Nephron (organoid): ENCODE measurements at regions not wholly inside any gene's neighbourhood (a gene's known extent, or its start where the extent isn't known, plus 50 kb on each side); places are given as distances from the start of the nearest gene placed in this dataset.
"Not testable (repeated sequence)": the region's sequence is repeated elsewhere in the genome, so short reads cannot be mapped to it uniquely, and the experiment has no call there.

Source experiments
- H3K27ac Mint-ChIP-seq, 3 experiments: 2 replicates each; pipeline ENCODE4 v1.8.0; 2020; ENCODE audit warnings: mixed read lengths in 3 of 3, mild to moderate bottlenecking in 2 of 3, moderate library complexity in 1 of 3
- H3K27me3 Mint-ChIP-seq: 2 replicates; pipeline ENCODE4 v1.8.0; 2021; ENCODE audit warnings: low read depth, mild to moderate bottlenecking, moderate library complexity, mixed read lengths
- H3K36me3 Mint-ChIP-seq: 2 replicates; pipeline ENCODE4 v1.8.0; 2020; ENCODE audit warnings: low read depth, mixed read lengths
- H3K4me1 Mint-ChIP-seq: 2 replicates; pipeline ENCODE4 v1.8.0; 2020; ENCODE audit warnings: mixed read lengths
- H3K4me3 Mint-ChIP-seq, 3 experiments: 2 replicates each; pipeline ENCODE4 v1.8.0; 2020; ENCODE audit warnings: mild to moderate bottlenecking in 3 of 3, mixed read lengths in 3 of 3, moderate library complexity in 2 of 3
- H3K9me3 Mint-ChIP-seq: 2 replicates; pipeline ENCODE4 v1.8.0; 2020; ENCODE audit warnings: mixed read lengths
- TF ChIP-seq, protein P1 (sequence below), 3 experiments: fragments of 200-600 bp; sonication (generic); IDR thresholded peaks; one replicate each; pipeline ENCODE4 v1.5.0; 2021; ENCODE audit warnings: antibody characterized with exemption in 3 of 3; ENCODE audit not compliant: unreplicated experiment in 3 of 3

DNA sequence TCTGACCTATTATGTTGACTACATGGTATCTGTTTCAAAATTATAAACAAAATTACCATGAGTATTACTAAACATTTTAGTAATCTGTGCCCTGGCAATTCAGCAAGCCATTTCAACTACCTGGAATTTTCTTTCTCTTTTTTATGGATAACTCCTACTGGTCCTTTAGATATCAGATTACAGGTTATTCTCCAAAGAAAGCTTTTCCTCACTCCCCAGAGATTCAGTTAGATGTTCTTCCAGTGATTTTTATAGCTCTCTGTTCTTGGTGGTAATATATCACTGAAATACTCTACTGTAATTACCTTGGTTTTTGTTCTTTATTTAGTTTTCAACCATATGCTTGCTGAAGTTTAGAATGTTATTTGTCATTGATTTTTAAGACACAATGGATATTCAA is 930.2 kb upstream of the FOXG1 start:
- peaks cover 12% of the 10 kb centered on the region for H3K4me1 Mint-ChIP-seq
- H3K4me3 Mint-ChIP-seq: no peak overlapping the region
- H3K27me3 Mint-ChIP-seq: no peaks in the 10 kb centered on the region
- no peaks in the 10 kb centered on the region for H3K9me3 Mint-ChIP-seq
- TF ChIP-seq, protein P1, sequence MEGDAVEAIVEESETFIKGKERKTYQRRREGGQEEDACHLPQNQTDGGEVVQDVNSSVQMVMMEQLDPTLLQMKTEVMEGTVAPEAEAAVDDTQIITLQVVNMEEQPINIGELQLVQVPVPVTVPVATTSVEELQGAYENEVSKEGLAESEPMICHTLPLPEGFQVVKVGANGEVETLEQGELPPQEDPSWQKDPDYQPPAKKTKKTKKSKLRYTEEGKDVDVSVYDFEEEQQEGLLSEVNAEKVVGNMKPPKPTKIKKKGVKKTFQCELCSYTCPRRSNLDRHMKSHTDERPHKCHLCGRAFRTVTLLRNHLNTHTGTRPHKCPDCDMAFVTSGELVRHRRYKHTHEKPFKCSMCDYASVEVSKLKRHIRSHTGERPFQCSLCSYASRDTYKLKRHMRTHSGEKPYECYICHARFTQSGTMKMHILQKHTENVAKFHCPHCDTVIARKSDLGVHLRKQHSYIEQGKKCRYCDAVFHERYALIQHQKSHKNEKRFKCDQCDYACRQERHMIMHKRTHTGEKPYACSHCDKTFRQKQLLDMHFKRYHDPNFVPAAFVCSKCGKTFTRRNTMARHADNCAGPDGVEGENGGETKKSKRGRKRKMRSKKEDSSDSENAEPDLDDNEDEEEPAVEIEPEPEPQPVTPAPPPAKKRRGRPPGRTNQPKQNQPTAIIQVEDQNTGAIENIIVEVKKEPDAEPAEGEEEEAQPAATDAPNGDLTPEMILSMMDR (IDR thresholded peaks at IDR 0.05; ENCODE audit: unreplicated experiment in 3 of 3): no peak
- H3K27ac Mint-ChIP-seq: no peak overlapping the region
- no peaks in the 10 kb centered on the region for H3K36me3 Mint-ChIP-seq

DNA sequence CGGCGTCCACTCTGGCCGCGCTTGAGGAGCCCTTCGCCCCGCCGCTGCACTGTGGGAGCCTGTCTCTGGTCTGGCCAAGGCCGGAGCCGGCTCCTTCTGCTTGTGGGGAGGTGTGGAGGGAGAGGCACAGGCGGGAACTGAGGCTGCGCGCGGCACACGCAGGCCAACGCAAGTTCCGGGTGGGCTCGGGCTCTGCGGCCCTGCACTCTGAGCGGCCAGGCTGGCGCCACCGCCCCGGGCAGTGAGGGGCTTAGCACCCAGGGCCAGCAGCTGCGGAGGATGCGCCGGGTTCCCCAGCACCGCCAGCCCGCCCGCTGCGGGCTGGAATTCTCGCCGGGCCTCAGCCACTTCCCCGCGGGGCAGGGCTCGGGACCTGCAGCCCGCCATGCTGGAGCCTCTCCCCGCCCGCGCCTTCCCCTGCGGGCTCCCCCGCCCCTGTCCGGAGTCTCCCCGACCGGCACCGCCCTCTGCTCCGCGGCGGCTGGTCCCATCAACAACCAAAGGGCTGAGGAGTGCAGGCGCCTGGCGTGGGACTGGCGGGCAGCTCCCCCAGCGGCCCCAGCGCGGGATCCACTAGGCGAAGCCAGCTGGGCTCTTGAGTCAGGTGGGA is 921.2 kb upstream of the FOXG1 start:
- Mint-ChIP-seq H3K4me1 (no peaks in the 10 kb centered on the region), H3K36me3 (no peaks in the 10 kb centered on the region), H3K27ac (no peak overlapping the region), H3K9me3 (peaks cover 3% of the 10 kb centered on the region), H3K27me3 (no peaks in the 10 kb centered on the region), H3K4me3 (no peak overlapping the region)
- TF ChIP-seq, protein P1 (IDR thresholded peaks at IDR 0.05; ENCODE audit: unreplicated experiment in 3 of 3): no peak

DNA sequence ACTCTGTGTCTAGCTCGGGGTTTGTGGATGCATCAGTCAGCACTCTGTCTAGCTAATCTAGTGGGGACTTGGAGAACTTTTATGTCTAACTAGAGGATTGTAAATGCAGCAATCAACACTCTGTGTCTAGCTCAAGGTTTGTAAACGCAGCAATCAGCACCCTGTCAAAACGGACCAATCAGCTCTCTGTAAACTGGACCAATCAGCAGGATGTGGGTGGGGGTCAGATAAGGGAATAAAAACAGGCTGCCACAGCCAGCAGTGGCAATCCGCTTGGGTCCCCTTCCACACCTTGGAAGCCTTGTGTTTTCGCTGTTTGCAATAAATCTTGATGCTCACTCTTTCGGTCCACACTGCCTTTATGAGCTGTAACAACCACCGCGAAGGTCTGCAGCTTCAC is 920.7 kb upstream of the FOXG1 start:
- Mint-ChIP-seq H3K9me3 (peaks cover 3% of the 10 kb centered on the region), H3K4me3 (no peak overlapping the region), H3K36me3 (no peaks in the 10 kb centered on the region), H3K27me3 (no peaks in the 10 kb centered on the region), H3K27ac (no peak overlapping the region), H3K4me1 (no peaks in the 10 kb centered on the region)
- TF ChIP-seq, protein P1 (IDR thresholded peaks at IDR 0.05; ENCODE audit: unreplicated experiment in 3 of 3): no peak

DNA sequence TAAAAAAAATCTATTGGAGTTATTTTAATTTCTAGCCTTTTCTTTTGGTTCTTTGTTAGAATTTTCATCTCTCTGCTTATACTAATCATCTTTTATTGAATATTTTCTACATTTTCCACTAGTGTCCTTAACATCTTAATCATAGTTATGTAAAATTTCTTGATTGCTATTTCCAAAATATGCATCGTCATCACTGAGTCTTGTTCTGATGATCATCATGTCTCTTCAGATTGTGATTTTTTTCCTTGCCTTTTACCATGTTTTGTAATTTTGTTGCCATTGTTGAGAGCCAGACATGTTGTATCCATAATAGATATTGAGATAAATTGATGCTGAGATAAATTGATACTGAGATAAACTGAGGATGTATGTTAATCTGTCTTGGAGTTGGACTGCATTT is 919.1 kb upstream of the FOXG1 start:
- H3K36me3 Mint-ChIP-seq, H3K27me3 Mint-ChIP-seq, H3K27ac Mint-ChIP-seq, H3K4me1 Mint-ChIP-seq, H3K4me3 Mint-ChIP-seq, H3K9me3 Mint-ChIP-seq: not testable (repeated sequence)

DNA sequence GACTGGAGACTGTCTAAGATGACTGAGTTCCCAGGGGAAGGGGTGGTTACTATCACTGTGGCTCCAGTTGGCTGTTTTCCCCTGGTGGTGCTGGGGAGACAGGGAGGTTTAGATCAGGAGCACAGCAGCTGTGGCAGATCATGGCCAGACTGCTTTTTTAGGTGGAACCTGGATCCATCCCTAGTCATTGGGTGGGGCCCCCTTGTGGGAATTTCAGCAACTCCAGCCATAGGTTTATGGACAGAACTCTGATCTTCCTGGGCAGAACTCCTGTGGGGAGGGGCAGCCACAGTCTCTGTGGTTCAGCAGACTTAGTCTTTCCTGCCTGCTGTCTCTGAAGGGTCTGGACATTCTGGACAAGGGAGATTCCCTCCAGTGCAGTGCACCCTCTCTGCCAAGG is 917.4 kb upstream of the FOXG1 start:
- not testable (repeated sequence) for H3K9me3 Mint-ChIP-seq, H3K4me3 Mint-ChIP-seq, H3K4me1 Mint-ChIP-seq, H3K27me3 Mint-ChIP-seq, H3K27ac Mint-ChIP-seq, H3K36me3 Mint-ChIP-seq

DNA sequence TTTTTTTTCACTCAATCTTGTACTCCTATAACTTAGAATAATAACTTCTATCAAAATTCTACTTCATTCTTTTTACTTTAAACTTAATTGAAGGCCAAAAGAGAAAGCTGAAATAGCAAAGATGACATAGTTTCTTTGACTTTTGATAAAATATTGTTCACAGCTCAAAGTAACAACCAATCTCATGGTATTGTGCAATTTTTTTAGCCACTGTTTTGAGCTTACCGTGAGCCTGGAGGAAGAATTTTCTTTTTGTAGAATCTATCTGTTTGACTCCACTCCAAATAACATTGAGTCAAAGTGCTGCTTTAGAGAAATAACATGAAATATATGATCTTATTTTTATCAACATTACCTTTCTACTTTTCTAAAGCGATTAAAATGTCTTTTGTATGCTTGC is 903.9 kb upstream of the FOXG1 start:
- TF ChIP-seq, protein P1 (IDR thresholded peaks at IDR 0.05; ENCODE audit: unreplicated experiment in 3 of 3): no peak
- peaks cover 10% of the 10 kb centered on the region for H3K4me1 Mint-ChIP-seq
- no peaks in the 10 kb centered on the region for H3K9me3 Mint-ChIP-seq
- H3K27ac Mint-ChIP-seq: peak overlapping the region; percentile 10 to 72 (median 31)
- H3K4me3 Mint-ChIP-seq: no peak overlapping the region
- no peaks in the 10 kb centered on the region for H3K27me3 Mint-ChIP-seq
- H3K36me3 Mint-ChIP-seq: no peaks in the 10 kb centered on the region

DNA sequence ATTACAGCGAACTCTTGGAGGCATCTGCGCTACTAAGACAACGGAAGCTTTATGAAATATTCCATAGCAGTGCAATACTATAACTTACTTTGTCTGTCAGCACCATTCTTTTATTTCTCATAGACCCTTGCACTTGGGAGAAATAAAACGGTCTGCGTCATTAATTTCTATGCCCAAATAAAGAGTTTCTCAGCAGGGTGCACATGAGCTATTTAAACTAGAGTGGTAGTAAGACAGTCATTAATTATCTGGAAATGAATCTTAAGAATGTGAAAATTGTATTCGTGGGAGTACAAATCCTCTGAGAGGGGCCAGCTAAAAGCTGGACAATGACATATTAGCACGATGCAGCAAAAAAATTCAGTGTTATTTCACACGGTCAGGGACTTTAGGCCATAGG is 903.4 kb upstream of the FOXG1 start:
- TF ChIP-seq, protein P1 (IDR thresholded peaks at IDR 0.05; ENCODE audit: unreplicated experiment in 3 of 3): no peak
- peaks cover 10% of the 10 kb centered on the region for H3K4me1 Mint-ChIP-seq
- no peaks in the 10 kb centered on the region for H3K9me3 Mint-ChIP-seq

More for the DNA sequence above, 903.4 kb upstream of the FOXG1 start:
- no peaks in the 10 kb centered on the region for H3K36me3 Mint-ChIP-seq
- peak overlapping the region; percentile 10 to 72 (median 31) for H3K27ac Mint-ChIP-seq
- no peak overlapping the region for H3K4me3 Mint-ChIP-seq
- H3K27me3 Mint-ChIP-seq: no peaks in the 10 kb centered on the region
